Right cardiac atrium (tissue), 5 donors: ENCODE measurements at regions not wholly inside any gene's neighbourhood (a gene's known extent, or its start where the extent isn't known, plus 50 kb on each side); places are given as distances from the start of the nearest gene placed in this dataset.
"Not testable (repeated sequence)": the region's sequence is repeated elsewhere in the genome, so short reads cannot be mapped to it uniquely, and the experiment has no call there.

Experiments used
- ATAC-seq, 2 donors: fragments of 200-7000 bp; cut with Tn5 transposase; one replicate each; pipeline versions ENCODE4 v1.8.0 to v1.9.1; 2020; ENCODE audit warnings: moderate library complexity in 2 of 2, mild to moderate bottlenecking in 1 of 2
- DNase-seq, 3 donors: peaks; one replicate each; pipeline ENCODE4 v3.0.0-alpha.2; 2020
- H3K27ac ChIP-seq: one replicate; pipeline ENCODE4 v1.5.1; 2013; ENCODE audit warnings: mild to moderate bottlenecking, low read length, control low read depth, moderate library complexity
- H3K27me3 ChIP-seq: one replicate; pipeline ENCODE4 v1.6.1; 2013; ENCODE audit not compliant: control insufficient read depth, insufficient read depth
- H3K4me1 ChIP-seq: one replicate; pipeline ENCODE4 v1.6.1; 2013; ENCODE audit warnings: low read length; ENCODE audit not compliant: control insufficient read depth, insufficient read depth
- H3K4me3 ChIP-seq: one replicate; pipeline ENCODE4 v1.5.1; 2013; ENCODE audit warnings: low read length, control low read depth
- H3K9me3 ChIP-seq: one replicate; pipeline ENCODE4 v1.6.1; 2013; ENCODE audit warnings: low read length; ENCODE audit not compliant: control insufficient read depth
- WGBS: extraction: QIAGEN DNeasy Blood & Tissue Kit; methylation state at CpG from one replicate; pipeline ENCODE4 v1.1.7; 2013; 5-methylcytosine and 5-hydroxymethylcytosine counted together
- intact Hi-C, 4 donors: fragments of 100-400 bp; cut with DNase I; formaldehyde crosslinking; loops; one replicate each; pipeline versions ENCODE4 v1.11.0 to v1.14.0; 2022 to 2023
- donor health status: healthy with polysubstance abuse.
- donor health status: DM: no; HTN: yes; CAD: no.
- donor health status: DM: no; HTN: no; CAD: no.
- donor health status: DM: no; HTN: yes; CAD: no; lungs with severe emphysema.
- donor health status: DM: yes; HTN: yes; CAD: no.

GRCh38 chr1:163959622-163960021, 599.4 kb upstream of the PBX1 start:
- no peak for ATAC-seq
- no peaks in the 10 kb centered on the region for H3K9me3 ChIP-seq
- no peak overlapping the region for H3K27ac ChIP-seq
- WGBS = 93% methylated on average over 1 of the region's 1 CpG
- no peak overlapping the region for H3K4me3 ChIP-seq
- no peak for DNase-seq
- H3K4me1 ChIP-seq = no peaks in the 10 kb centered on the region
- H3K27me3 ChIP-seq = no peaks in the 10 kb centered on the region
- intact Hi-C loops = no loop called here

- Histone ChIP-seq H3K27me3 (no peaks in the 10 kb centered on the region), H3K9me3 (no peaks in the 10 kb centered on the region), H3K4me1 (no peaks in the 10 kb centered on the region), H3K27ac (no peak overlapping the region), H3K4me3 (no peak overlapping the region)
- ATAC-seq (no peak), DNase-seq (no peak)
- WGBS = 68% methylated on average over 2 of the region's 2 CpGs
- intact Hi-C loops = no loop called here
Measured at GRCh38 chr1:163970151-163970550, 588.8 kb upstream of the PBX1 start.

- H3K27ac ChIP-seq = no peak overlapping the region
- intact Hi-C loops = no loop called here
- ATAC-seq = no peak
Measured at GRCh38 chr1:163970699-163971098, 588.3 kb upstream of the PBX1 start.

GRCh38 chr1:163973586-163973985, 585.4 kb upstream of the PBX1 start:
- no peaks in the 10 kb centered on the region for H3K9me3 ChIP-seq
- DNase-seq (no peak), ATAC-seq (no peak)
- H3K4me3 ChIP-seq = no peak overlapping the region
- H3K27ac ChIP-seq = no peak overlapping the region
- H3K4me1 ChIP-seq = no peaks in the 10 kb centered on the region
- intact Hi-C loops = no loop called here
- no peaks in the 10 kb centered on the region for H3K27me3 ChIP-seq

More at GRCh38 chr1:163970699-163971098, 588.3 kb upstream of the PBX1 start:
- Histone ChIP-seq H3K9me3 (no peaks in the 10 kb centered on the region), H3K4me1 (no peaks in the 10 kb centered on the region), H3K27me3 (no peaks in the 10 kb centered on the region), H3K4me3 (no peak overlapping the region)
- no peak for DNase-seq
- WGBS = 75% methylated on average over 4 of the region's 4 CpGs

- Histone ChIP-seq H3K4me3 (no peak overlapping the region), H3K9me3 (no peaks in the 10 kb centered on the region), H3K4me1 (no peaks in the 10 kb centered on the region), H3K27ac (no peak overlapping the region), H3K27me3 (no peaks in the 10 kb centered on the region)
- 75% methylated on average over 2 of the region's 2 CpGs for WGBS
- intact Hi-C loops = no loop called here
- ATAC-seq (no peak), DNase-seq (no peak)
Measured at GRCh38 chr1:163974120-163974519, 584.9 kb upstream of the PBX1 start.

- H3K4me1 ChIP-seq = no peaks in the 10 kb centered on the region
- no peak overlapping the region for H3K4me3 ChIP-seq
- H3K27me3 ChIP-seq = no peaks in the 10 kb centered on the region
- H3K9me3 ChIP-seq = no peaks in the 10 kb centered on the region
- ATAC-seq (no peak), DNase-seq (no peak)
- WGBS = 62% methylated on average over 1 of the region's 1 CpG
- intact Hi-C loops = no loop called here
- H3K27ac ChIP-seq = no peak overlapping the region
Measured at GRCh38 chr1:163980394-163980793, 578.6 kb upstream of the PBX1 start.

- Histone ChIP-seq H3K4me3 (no peak overlapping the region), H3K27me3 (no peaks in the 10 kb centered on the region), H3K9me3 (no peaks in the 10 kb centered on the region), H3K4me1 (no peaks in the 10 kb centered on the region), H3K27ac (no peak overlapping the region)
- intact Hi-C loops = no loop called here
- ATAC-seq (no peak), DNase-seq (no peak)
- WGBS = 47% methylated on average over 2 of the region's 2 CpGs
Measured at GRCh38 chr1:163981500-163982030, 577.4 kb upstream of the PBX1 start.

GRCh38 chr1:163983097-163983496, 575.9 kb upstream of the PBX1 start:
- Histone ChIP-seq H3K27ac (no peak overlapping the region), H3K9me3 (no peaks in the 10 kb centered on the region), H3K4me3 (no peak overlapping the region), H3K4me1 (no peaks in the 10 kb centered on the region), H3K27me3 (no peaks in the 10 kb centered on the region)
- intact Hi-C loops = no loop called here
- no peak for DNase-seq
- 74% methylated on average over 2 of the region's 2 CpGs for WGBS
- ATAC-seq = no peak

- intact Hi-C loops = no loop called here
- no peaks in the 10 kb centered on the region for H3K4me1 ChIP-seq
- H3K9me3 ChIP-seq = no peaks in the 10 kb centered on the region
- DNase-seq (no peak), ATAC-seq (no peak)
- no peaks in the 10 kb centered on the region for H3K27me3 ChIP-seq
- whole genome bisulfite sequencing = 89% methylated on average over 3 of the region's 3 CpGs
- H3K27ac ChIP-seq = no peak overlapping the region
- no peak overlapping the region for H3K4me3 ChIP-seq
Measured at GRCh38 chr1:163985700-163986099, 573.3 kb upstream of the PBX1 start.

- ATAC-seq (no peak), DNase-seq (no peak)
- 76% methylated on average over 1 of the region's 1 CpG for WGBS
- Histone ChIP-seq H3K4me3 (no peak overlapping the region), H3K4me1 (no peaks in the 10 kb centered on the region), H3K27me3 (no peaks in the 10 kb centered on the region), H3K9me3 (no peaks in the 10 kb centered on the region), H3K27ac (no peak overlapping the region)
- intact Hi-C loops = no loop called here
Measured at GRCh38 chr1:163999131-163999530, 559.9 kb upstream of the PBX1 start.

GRCh38 chr1:164006186-164006585, 552.8 kb upstream of the PBX1 start:
- intact Hi-C loops, H3K4me3 ChIP-seq, H3K4me1 ChIP-seq, H3K27ac ChIP-seq, H3K27me3 ChIP-seq, H3K9me3 ChIP-seq, ATAC-seq, DNase-seq: not testable (repeated sequence)
- WGBS = 80% methylated on average over 3 of the region's 3 CpGs

GRCh38 chr1:164006621-164007020, 552.4 kb upstream of the PBX1 start:
- Histone ChIP-seq H3K4me1 (no peaks in the 10 kb centered on the region), H3K9me3 (no peaks in the 10 kb centered on the region), H3K4me3 (no peak overlapping the region), H3K27ac (no peak overlapping the region), H3K27me3 (no peaks in the 10 kb centered on the region)
- intact Hi-C loops = no loop called here
- WGBS = 83% methylated on average over 4 of the region's 4 CpGs
- ATAC-seq (no peak), DNase-seq (no peak)
